ENCODE measurements at regions not wholly inside any gene's neighbourhood (a gene's known extent, or its start where the extent isn't known, plus 50 kb on each side); places are given as distances from the start of the nearest gene placed in this dataset.

DNA sequence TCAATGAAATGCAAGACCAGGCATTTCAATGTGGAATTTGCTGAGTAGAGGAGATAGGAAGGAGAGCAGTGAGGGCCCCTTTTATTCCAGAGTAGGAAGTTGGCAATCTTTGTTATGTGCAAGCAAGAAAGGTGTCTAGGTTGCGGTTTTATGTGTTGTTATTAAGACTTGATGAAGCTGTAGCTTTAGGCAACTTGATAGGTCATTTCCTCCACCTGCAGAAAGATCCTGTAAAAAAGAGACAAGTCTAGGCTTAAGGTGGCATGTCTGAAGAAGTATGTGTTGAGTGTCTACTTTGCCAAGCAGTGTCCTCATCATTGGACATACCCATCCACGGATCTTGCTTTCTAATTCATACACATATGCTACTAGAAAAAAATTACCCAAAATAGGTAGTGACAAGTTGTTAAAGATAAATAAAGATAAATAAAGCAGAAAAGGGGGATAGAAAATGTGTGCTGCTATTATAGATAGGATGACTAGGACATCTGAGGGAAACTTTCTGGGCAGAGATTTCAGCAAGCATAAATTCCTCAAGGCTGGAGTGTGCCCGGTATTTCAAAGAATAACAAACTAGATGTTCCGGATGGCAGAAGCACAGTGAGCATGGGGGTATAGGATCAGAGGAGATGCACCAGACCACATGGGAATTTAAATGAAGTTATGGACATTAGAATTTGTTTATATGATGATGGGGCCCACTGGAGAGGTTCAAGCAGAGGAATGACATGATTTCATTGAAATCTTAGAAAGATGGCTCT is 335.0 kb downstream of the TGFB2 start:
- in situ Hi-C loops (cut with MboI; ENCODE audit: low pct_unique_long_range_greater_than_20kb in 2 of 9, low sequenced_read_pairs in 9 of 9, unreplicated experiment in 9 of 9), result no loop called here
- WGBS, 10 experiments, result 65 to 100% (median 91%) methylated on average over 1 to 4 of the region's 4 CpGs; no CpG with 5 or more reads in 2 of the 10 experiments
- no peak for ATAC-seq (replicated peaks in 6 of 8)
- Histone ChIP-seq H3K27ac (no peak overlapping the region), H3K4me3 (no peak overlapping the region), H3K4me1 (replicated peaks in 1 of 2) (no peaks in the 10 kb centered on the region)

DNA sequence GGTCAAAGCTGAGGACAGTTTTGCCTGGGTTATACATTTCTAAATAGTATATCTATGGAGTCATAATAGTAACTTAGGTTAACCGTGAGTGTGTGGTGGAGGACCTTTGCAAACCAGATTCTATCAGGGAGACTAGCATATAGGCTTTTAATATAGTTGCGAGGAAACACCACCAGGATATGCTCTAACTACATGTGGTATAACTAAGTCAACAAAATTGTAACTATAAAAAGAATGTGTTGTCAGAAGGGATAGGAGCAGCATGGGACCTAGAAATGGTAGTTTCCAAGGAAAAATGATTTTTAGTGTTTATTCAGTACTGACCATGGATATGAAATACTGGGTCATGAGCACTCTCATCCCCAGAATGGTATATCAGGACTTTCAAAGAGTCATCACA is 338.1 kb downstream of the TGFB2 start:
- no peaks in the 10 kb centered on the region for H3K4me1 ChIP-seq (replicated peaks in 1 of 2)
- ATAC-seq (replicated peaks in 6 of 8), result no peak

DNA sequence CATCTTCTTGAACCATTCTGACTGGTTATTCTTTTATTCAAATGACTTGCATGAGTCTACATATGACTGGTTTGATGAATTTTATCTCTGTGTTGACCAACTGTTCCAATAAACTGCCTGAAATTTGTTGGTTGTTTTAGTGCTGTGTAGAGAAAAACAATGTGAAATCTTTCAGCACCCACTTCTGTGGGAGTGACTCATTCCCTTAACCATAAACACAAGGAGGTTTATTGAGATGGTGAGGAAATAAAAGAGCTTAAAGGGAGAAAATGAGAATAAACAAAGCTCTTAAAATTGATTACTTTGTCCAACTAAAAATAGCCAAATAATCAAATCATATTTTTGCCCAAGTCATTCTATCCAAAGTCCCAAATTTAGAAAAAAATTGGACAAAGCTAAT is 341.1 kb downstream of the TGFB2 start:
- no peak for ATAC-seq (replicated peaks in 6 of 8)
- Histone ChIP-seq H3K4me1 (replicated peaks in 1 of 2) (no peaks in the 10 kb centered on the region), H3K4me3 (no peak overlapping the region), H3K27ac (no peak overlapping the region)
- in situ Hi-C loops (cut with MboI; ENCODE audit: low pct_unique_long_range_greater_than_20kb in 2 of 9, low sequenced_read_pairs in 9 of 9, unreplicated experiment in 9 of 9), result no loop called here

More for the DNA sequence above, 338.1 kb downstream of the TGFB2 start:
- H3K4me3 ChIP-seq, result no peak overlapping the region
- in situ Hi-C loops (cut with MboI; ENCODE audit: low pct_unique_long_range_greater_than_20kb in 2 of 9, low sequenced_read_pairs in 9 of 9, unreplicated experiment in 9 of 9), result no loop called here
- no peak overlapping the region for H3K27ac ChIP-seq
- WGBS, 10 experiments, result 0 to 100% (median 51%) methylated on average over 1 to 2 of the region's 2 CpGs; no CpG with 5 or more reads in 2 of the 10 experiments

DNA sequence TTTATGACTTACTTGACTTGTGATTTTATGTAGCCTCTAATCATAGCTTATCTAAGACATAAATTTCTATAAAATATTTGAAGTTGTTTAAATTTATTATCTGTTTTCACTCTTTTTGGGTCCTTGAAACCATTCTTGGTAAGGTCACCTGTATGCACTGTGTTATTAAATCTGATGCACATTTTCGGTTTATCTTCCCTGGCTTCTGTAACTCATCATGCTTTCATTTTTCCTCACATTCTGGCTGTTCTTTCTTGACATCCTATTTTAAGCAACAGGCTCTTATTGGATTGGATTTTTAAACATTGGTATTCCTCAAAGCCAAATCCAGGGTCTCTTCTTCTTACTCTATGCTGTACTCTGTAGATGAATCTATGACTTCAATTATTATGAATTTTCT is 341.6 kb downstream of the TGFB2 start:
- in situ Hi-C loops (cut with MboI; ENCODE audit: low pct_unique_long_range_greater_than_20kb in 2 of 9, low sequenced_read_pairs in 9 of 9, unreplicated experiment in 9 of 9), result no loop called here
- ATAC-seq (replicated peaks in 6 of 8), result no peak
- Histone ChIP-seq H3K4me3 (no peak overlapping the region), H3K27ac (no peak overlapping the region), H3K4me1 (replicated peaks in 1 of 2) (no peaks in the 10 kb centered on the region)
- WGBS, 10 experiments, result 9 to 100% (median 86%) methylated on average over 1 of the region's 1 CpG

DNA sequence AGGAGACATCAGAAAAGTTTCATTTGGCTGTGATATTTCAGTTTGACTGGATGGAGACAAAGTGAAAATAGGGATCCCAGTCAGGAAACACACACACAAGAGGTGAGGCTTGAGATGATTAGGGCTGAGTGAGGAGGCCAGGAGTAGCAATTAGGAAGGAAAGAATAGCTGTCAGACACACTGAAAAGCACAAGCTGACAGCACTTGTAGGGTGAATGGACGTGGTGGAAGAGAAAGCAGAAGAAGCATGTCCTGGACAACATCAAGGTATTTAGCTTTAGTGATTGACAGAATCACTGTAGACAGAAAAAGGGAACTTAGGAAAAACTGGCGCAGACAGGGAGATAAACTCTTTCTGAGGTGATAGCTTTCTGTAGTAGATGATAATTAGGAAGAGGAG is 347.7 kb downstream of the TGFB2 start:
- ATAC-seq (replicated peaks in 6 of 8), result no peak
- WGBS, 10 experiments, result 43 to 100% (median 70%) methylated on average over 1 to 2 of the region's 2 CpGs
- Histone ChIP-seq H3K4me3 (no peak overlapping the region), H3K27ac (no peak overlapping the region), H3K4me1 (replicated peaks in 1 of 2) (no peaks in the 10 kb centered on the region)
- in situ Hi-C loops (cut with MboI; ENCODE audit: low pct_unique_long_range_greater_than_20kb in 2 of 9, low sequenced_read_pairs in 9 of 9, unreplicated experiment in 9 of 9), result no loop called here

DNA sequence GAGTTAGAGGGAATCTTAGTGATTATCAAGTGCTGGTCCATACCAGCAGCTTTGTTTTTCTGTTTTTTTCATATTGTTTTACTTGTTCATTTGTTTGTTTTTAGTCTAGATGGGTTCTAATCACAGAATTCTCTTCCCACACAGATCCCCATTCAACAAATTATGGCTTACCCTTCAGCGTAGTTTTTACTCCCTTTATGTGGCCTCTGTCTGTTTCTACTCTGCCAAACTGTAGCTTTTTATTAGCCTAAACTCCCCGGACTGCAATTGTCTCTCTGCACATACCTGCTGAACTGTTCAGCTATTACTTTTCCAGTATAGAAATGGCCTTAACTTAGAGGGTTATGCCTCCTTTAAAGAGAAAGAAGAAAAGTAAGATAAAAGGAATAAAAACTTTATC is 348.5 kb downstream of the TGFB2 start:
- H3K4me3 ChIP-seq, result no peak overlapping the region
- in situ Hi-C loops (cut with MboI; ENCODE audit: low pct_unique_long_range_greater_than_20kb in 2 of 9, low sequenced_read_pairs in 9 of 9, unreplicated experiment in 9 of 9), result no loop called here
- WGBS, 10 experiments, result 33 to 83% (median 56%) methylated on average over 1 to 2 of the region's 2 CpGs; no CpG with 5 or more reads in 1 of the 10 experiments
- H3K4me1 ChIP-seq (replicated peaks in 1 of 2), result no peaks in the 10 kb centered on the region
- no peak overlapping the region for H3K27ac ChIP-seq
- no peak for ATAC-seq (replicated peaks in 6 of 8)

DNA sequence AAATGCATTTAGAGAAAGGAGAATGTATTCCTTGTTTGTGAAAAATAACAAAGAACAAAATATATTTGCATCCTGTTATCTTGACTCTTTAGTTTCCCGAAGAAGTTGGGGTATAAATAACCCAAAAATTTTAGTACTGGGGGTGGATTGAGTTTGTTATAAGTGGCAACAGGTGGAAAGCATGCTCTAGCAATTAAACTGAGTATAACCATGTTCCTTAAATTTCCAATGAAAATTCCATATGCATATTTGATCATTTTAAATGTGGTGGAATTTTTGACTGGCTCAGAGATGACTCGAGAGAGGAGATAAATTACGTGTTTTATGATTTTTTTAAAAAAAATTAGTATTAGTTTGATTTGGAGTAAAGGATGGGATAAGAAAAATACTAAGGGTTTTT is 348.9 kb downstream of the TGFB2 start:
- no peak overlapping the region for H3K4me3 ChIP-seq
- no peak for ATAC-seq (replicated peaks in 6 of 8)
- no peak overlapping the region for H3K27ac ChIP-seq
- in situ Hi-C loops (cut with MboI; ENCODE audit: low pct_unique_long_range_greater_than_20kb in 2 of 9, low sequenced_read_pairs in 9 of 9, unreplicated experiment in 9 of 9), result no loop called here
- WGBS, 10 experiments, result 28 to 100% (median 72%) methylated on average over 2 to 3 of the region's 3 CpGs
- H3K4me1 ChIP-seq (replicated peaks in 1 of 2), result no peaks in the 10 kb centered on the region

- ATAC-seq (replicated peaks in 6 of 8), result peak in 2 of 8 experiments; percentile 52 to 68
- no peak overlapping the region for H3K27ac ChIP-seq
- in situ Hi-C loops (cut with MboI; ENCODE audit: low pct_unique_long_range_greater_than_20kb in 2 of 9, low sequenced_read_pairs in 9 of 9, unreplicated experiment in 9 of 9), result no loop called here
- no peak overlapping the region for H3K4me3 ChIP-seq
- H3K4me1 ChIP-seq (replicated peaks in 1 of 2), result no peaks in the 10 kb centered on the region
- 0 to 17% (median 0%) methylated on average over 1 of the region's 1 CpG; no CpG with 5 or more reads in 3 of the 10 experiments for WGBS, 10 experiments
Observed at GRCh38 chr1:218694636-218695035, 349.5 kb downstream of the TGFB2 start.

GRCh38 chr1:218695525-218695924 is 350.4 kb downstream of the TGFB2 start:
- 46 to 100% (median 94%) methylated on average over 2 to 4 of the region's 4 CpGs for WGBS, 10 experiments
- in situ Hi-C loops (cut with MboI; ENCODE audit: low pct_unique_long_range_greater_than_20kb in 2 of 9, low sequenced_read_pairs in 9 of 9, unreplicated experiment in 9 of 9), result no loop called here

DNA sequence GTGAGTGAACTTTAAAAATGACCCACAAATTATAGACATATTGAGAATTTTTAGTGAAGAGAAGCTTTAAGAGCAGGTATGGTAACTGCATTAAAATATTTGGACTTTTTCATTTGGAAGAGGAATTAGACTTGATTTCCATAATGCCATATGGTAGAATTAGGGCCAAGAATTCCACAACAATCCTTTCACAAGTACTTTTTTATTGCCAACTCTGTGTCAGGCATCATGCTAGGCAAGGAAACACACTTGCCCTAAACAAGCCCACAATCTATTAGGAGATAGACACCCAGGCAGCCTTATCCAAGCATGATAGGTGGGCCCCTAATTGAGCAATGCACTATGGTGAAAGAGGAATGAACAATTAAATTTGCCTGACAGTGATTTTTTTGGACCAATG is 353.0 kb downstream of the TGFB2 start:
- in situ Hi-C loops (cut with MboI; ENCODE audit: low pct_unique_long_range_greater_than_20kb in 2 of 9, low sequenced_read_pairs in 9 of 9, unreplicated experiment in 9 of 9), result no loop called here
- ATAC-seq (replicated peaks in 6 of 8), result no peak
- H3K4me1 ChIP-seq (replicated peaks in 1 of 2), result no peaks in the 10 kb centered on the region
- no peak overlapping the region for H3K4me3 ChIP-seq
- H3K27ac ChIP-seq, result no peak overlapping the region

More at GRCh38 chr1:218695525-218695924, 350.4 kb downstream of the TGFB2 start:
- no peak for ATAC-seq (replicated peaks in 6 of 8)
- Histone ChIP-seq H3K4me3 (no peak overlapping the region), H3K27ac (no peak overlapping the region), H3K4me1 (replicated peaks in 1 of 2) (no peaks in the 10 kb centered on the region)

GRCh38 chr1:218699421-218699820 is 354.3 kb downstream of the TGFB2 start:
- ATAC-seq (replicated peaks in 6 of 8), result no peak
- in situ Hi-C loops (cut with MboI; ENCODE audit: low pct_unique_long_range_greater_than_20kb in 2 of 9, low sequenced_read_pairs in 9 of 9, unreplicated experiment in 9 of 9), result no loop called here
- WGBS, 10 experiments, result 32 to 93% (median 85%) methylated on average over 2 to 3 of the region's 3 CpGs
- H3K4me3 ChIP-seq, result no peak overlapping the region
- no peaks in the 10 kb centered on the region for H3K4me1 ChIP-seq (replicated peaks in 1 of 2)
- H3K27ac ChIP-seq, result no peak overlapping the region

- in situ Hi-C loops (cut with MboI; ENCODE audit: low pct_unique_long_range_greater_than_20kb in 2 of 9, low sequenced_read_pairs in 9 of 9, unreplicated experiment in 9 of 9), result no loop called here
- Histone ChIP-seq H3K27ac (no peak overlapping the region), H3K4me1 (replicated peaks in 1 of 2) (no peaks in the 10 kb centered on the region), H3K4me3 (no peak overlapping the region)
- WGBS, 10 experiments, result 60 to 100% (median 88%) methylated on average over 1 to 2 of the region's 2 CpGs; no CpG with 5 or more reads in 1 of the 10 experiments
- no peak for ATAC-seq (replicated peaks in 6 of 8)
Observed at GRCh38 chr1:218699865-218700264, 354.7 kb downstream of the TGFB2 start.

GRCh38 chr1:218700666-218701065 is 355.5 kb downstream of the TGFB2 start:
- H3K4me3 ChIP-seq, result no peak overlapping the region
- 62 to 90% (median 78%) methylated on average over 5 to 7 of the region's 7 CpGs for WGBS, 10 experiments
- H3K27ac ChIP-seq, result no peak overlapping the region
- ATAC-seq (replicated peaks in 6 of 8), result no peak
- in situ Hi-C loops (cut with MboI; ENCODE audit: low pct_unique_long_range_greater_than_20kb in 2 of 9, low sequenced_read_pairs in 9 of 9, unreplicated experiment in 9 of 9), result no loop called here
- no peaks in the 10 kb centered on the region for H3K4me1 ChIP-seq (replicated peaks in 1 of 2)

GRCh38 chr1:218701131-218701530 is 356.0 kb downstream of the TGFB2 start:
- in situ Hi-C loops (cut with MboI; ENCODE audit: low pct_unique_long_range_greater_than_20kb in 2 of 9, low sequenced_read_pairs in 9 of 9, unreplicated experiment in 9 of 9), result no loop called here
- Histone ChIP-seq H3K27ac (no peak overlapping the region), H3K4me3 (no peak overlapping the region), H3K4me1 (replicated peaks in 1 of 2) (peaks cover 0 to 2% of the 10 kb centered on the region in 2 donors)
- 62 to 90% (median 75%) methylated on average over 2 to 3 of the region's 3 CpGs; no CpG with 5 or more reads in 4 of the 10 experiments for WGBS, 10 experiments
- ATAC-seq (replicated peaks in 6 of 8), result no peak

Data from motor neuron (in vitro differentiated cells).